ENCODE measurements at regions not wholly inside any gene's neighbourhood (a gene's known extent, or its start where the extent isn't known, plus 50 kb on each side); places are given as distances from the start of the nearest gene placed in this dataset.

- TF ChIP-seq ZNF462 (CRISPR knock-in tag; IDR thresholded peaks at IDR 0.05) (no peak), ZNF331 (CRISPR knock-in tag; IDR thresholded peaks at IDR 0.05; ENCODE audit: low read depth) (no peak), EZH2phosphoT487 (IDR thresholded peaks at IDR 0.05; ENCODE audit: unreplicated experiment) (no peak)
These were observed 127.2 kb downstream of the NAV1 start (continued) for GRCh38 chr1:201666102-201666501.

DNA sequence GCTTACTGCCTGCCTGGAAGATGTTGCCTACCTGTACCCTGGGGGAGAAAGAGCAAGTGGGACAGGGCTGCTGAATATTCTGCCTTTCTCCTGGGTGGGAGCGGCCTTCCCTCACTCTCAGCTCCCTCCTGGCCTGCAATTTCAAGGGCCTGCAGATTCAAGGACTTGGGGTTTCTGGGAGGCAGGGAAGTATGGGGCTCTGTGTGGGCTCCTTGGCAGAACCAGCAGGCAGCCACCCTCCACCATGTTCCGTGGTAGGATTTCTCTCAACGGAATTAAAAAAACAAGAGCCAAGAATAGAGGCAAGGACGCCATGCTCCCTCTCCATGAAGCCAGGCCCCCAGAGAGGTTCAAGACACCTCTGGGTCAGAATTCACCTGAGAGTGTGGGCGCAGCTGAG is 127.7 kb downstream of the NAV1 start:
- TF ChIP-seq STAT1 (IDR thresholded peaks at IDR 0.05; ENCODE audit: unreplicated experiment) = no peak
- no peak for TF ChIP-seq POLR2AphosphoS5 (IDR thresholded peaks at IDR 0.05; ENCODE audit: low read depth)
- no peak for TF ChIP-seq CTCF (conservative IDR thresholded peaks at IDR 0.05; ENCODE audit: low read depth in 2 of 2)
- TF ChIP-seq CREB1 (CRISPR knock-in tag; IDR thresholded peaks at IDR 0.05; ENCODE audit: low read depth) = no peak
- TF ChIP-seq ZNF331 (CRISPR knock-in tag; IDR thresholded peaks at IDR 0.05; ENCODE audit: low read depth) = no peak
- TF ChIP-seq EZH2phosphoT487 (IDR thresholded peaks at IDR 0.05; ENCODE audit: unreplicated experiment) = no peak
- Histone ChIP-seq H3F3A (replicated peaks; ENCODE audit: low read depth) (no peaks in the 10 kb centered on the region), H3K4me3 (no peak overlapping the region), H2AFZ (no peak overlapping the region), H3K4me1 (ENCODE audit: insufficient read depth) (no peaks in the 10 kb centered on the region), H3K27ac (ENCODE audit: low read depth) (no peak overlapping the region), H3K79me2 (replicated peaks; ENCODE audit: insufficient read depth) (peaks cover 15% of the 10 kb centered on the region), H3K4me2 (no peak overlapping the region), H3K9me2 (ENCODE audit: insufficient read depth) (no peaks in the 10 kb centered on the region), H4K20me1 (replicated peaks; ENCODE audit: insufficient read depth) (peaks cover 12% of the 10 kb centered on the region; the same call in 1 of the 2 replicates), H3K36me3 (ENCODE audit: insufficient read depth) (no peaks in the 10 kb centered on the region), H3K27me3 (ENCODE audit: insufficient read depth) (no peaks in the 10 kb centered on the region)
- Mint-ChIP-seq H3K4me1 (peaks cover 29% of the 10 kb centered on the region), H3K36me3 (ENCODE audit: low read depth) (no peaks in the 10 kb centered on the region), H3K9me3 (no peaks in the 10 kb centered on the region), H3K4me3 (no peak overlapping the region), H3K27me3 (ENCODE audit: insufficient read depth, low read depth, poor library complexity) (peaks cover 10% of the 10 kb centered on the region), H3K27ac (no peak overlapping the region)
- DNase-seq (ENCODE audit: low spot score) (no peak), ATAC-seq (no peak)
